H1 (cell line): ENCODE measurements at regions not wholly inside any gene's neighbourhood (a gene's known extent, or its start where the extent isn't known, plus 50 kb on each side); places are given as distances from the start of the nearest gene placed in this dataset.

Experiments
- ATF2 ChIP-seq: IDR thresholded peaks from 2 replicates; pipeline ENCODE4 v1.6.1; 2012; ENCODE audit warnings: low read length, inconsistent platforms
- CHD1 ChIP-seq: IDR thresholded peaks from 2 replicates; pipeline ENCODE4 v1.6.1; 2012; ENCODE audit warnings: low read depth, low read length, improper control_type of control experiment
- POU5F1 ChIP-seq: IDR thresholded peaks from 2 replicates; pipeline ENCODE4 v1.6.1; 2011; ENCODE audit warnings: low read depth, mild to moderate bottlenecking, low read length, moderate library complexity
- RBBP5 ChIP-seq: IDR thresholded peaks from 2 replicates; pipeline ENCODE4 v1.7.1; 2012; ENCODE audit warnings: low read depth, mild to moderate bottlenecking, inconsistent platforms, low read length, moderate library complexity, borderline replicate concordance

GRCh38 chr10:22833781-22834180, 94.1 kb upstream of the ARMC3 start (continued):
- TF ChIP-seq ATF2: no peak
- TF ChIP-seq POU5F1: no peak
- TF ChIP-seq CHD1: no peak
- TF ChIP-seq RBBP5: no peak
